Endothelial cell of umbilical vein (primary cell): ENCODE measurements at regions not wholly inside any gene's neighbourhood (a gene's known extent, or its start where the extent isn't known, plus 50 kb on each side); places are given as distances from the start of the nearest gene placed in this dataset.

Source experiments
- BruUV-seq: library from RNA; stranded (reverse); fragments of 400-500 nt; replicated peaks from 2 replicates; lab custom pipeline; 2021; lab: Mats Ljungman, UMichigan
- CTCF ChIA-PET: fragments of 300-600, 350-600 bp; sonication (Branson Sonifier 250); formaldehyde crosslinking; loops from one replicate; lab custom pipeline; 2021; ENCODE audit warnings: antibody characterized with exemption, inconsistent platforms; lab: Charles Lee
- POLR2A ChIA-PET: fragments of 300-600, 350-600 bp; sonication (Branson Sonifier 250); formaldehyde crosslinking; loops from one replicate; lab custom pipeline; 2021; ENCODE audit warnings: antibody characterized with exemption, inconsistent platforms; lab: Charles Lee
- DNase-seq: peaks from one replicate; pipeline ENCODE4 v3.0.0-alpha.2; 2011; ENCODE audit warnings: low read depth, low spot score
- FAIRE-seq: peaks from 2 replicates; lab custom pipeline; 2011; peaks lifted over from hg19 to GRCh38; lab: Jason Lieb, UNC
- H2AFZ ChIP-seq: 2 replicates; pipeline ENCODE4 v1.6.0; 2012; ENCODE audit warnings: low read depth, low read length, control low read depth, inconsistent platforms
- H3K27ac ChIP-seq: 2 replicates; pipeline ENCODE4 v1.5.1; 2011; ENCODE audit warnings: low read depth, mild to moderate bottlenecking, control low read depth, low read length, moderate library complexity; ENCODE audit not compliant: insufficient read depth
- H3K27me3 ChIP-seq, 2 experiments: 2 replicates each; pipeline versions ENCODE4 v1.6.0 to v1.6.1; 2011; ENCODE audit warnings: low read length in 2 of 2, mixed read lengths in 1 of 2; ENCODE audit not compliant: control insufficient read depth in 2 of 2, insufficient read depth in 2 of 2
- H3K36me3 ChIP-seq, 2 experiments: 2 replicates in 1 of 2; 3 replicates in 1 of 2; pipeline ENCODE4 v1.5.1; 2011; ENCODE audit warnings: low read length in 2 of 2, mild to moderate bottlenecking in 1 of 2, moderate library complexity in 1 of 2; ENCODE audit not compliant: control insufficient read depth in 2 of 2, insufficient read depth in 2 of 2; ENCODE audit errors: extremely low read depth in 1 of 2
- H3K4me1 ChIP-seq: 3 replicates; pipeline ENCODE4 v1.5.1; 2011; ENCODE audit warnings: mild to moderate bottlenecking, low read length; ENCODE audit not compliant: control insufficient read depth, insufficient read depth; ENCODE audit errors: extremely low read depth
- H3K4me2 ChIP-seq: 2 replicates; pipeline ENCODE4 v1.6.1; 2011; ENCODE audit warnings: low read length, control low read depth, mixed read lengths; ENCODE audit not compliant: insufficient read depth
- H3K4me3 ChIP-seq, 3 experiments: fragments of 200-600 bp in 1 of 3; sonication (generic), shearing (Covaris generic) in 1 of 3; replicated peaks in 1 of 3; 2 replicates each; pipeline ENCODE4 v1.5.1; 2011 to 2016; ENCODE audit warnings: control low read depth in 3 of 3, low read length in 3 of 3, mild to moderate bottlenecking in 2 of 3, inconsistent platforms in 1 of 3, low read depth in 1 of 3, moderate library complexity in 1 of 3; ENCODE audit not compliant: insufficient read depth in 1 of 3
- H3K79me2 ChIP-seq: 2 replicates; pipeline ENCODE4 v1.6.0; 2012; ENCODE audit warnings: low read length, inconsistent platforms; ENCODE audit not compliant: control insufficient read depth, insufficient read depth
- H3K9ac ChIP-seq: replicated peaks from 2 replicates; pipeline ENCODE3; 2011; ENCODE audit warnings: low read length, control low read depth; ENCODE audit not compliant: insufficient read depth; ENCODE audit errors: extremely low read depth
- H3K9me1 ChIP-seq: replicated peaks from 3 replicates; pipeline ENCODE4 v1.6.0; 2011; ENCODE audit warnings: mild to moderate bottlenecking, low read length; ENCODE audit not compliant: control insufficient read depth, insufficient read depth; ENCODE audit errors: extremely low read depth
- H3K9me3 ChIP-seq: replicated peaks from 2 replicates; pipeline ENCODE4 v1.5.1; 2012; ENCODE audit warnings: low read length, inconsistent platforms; ENCODE audit not compliant: control insufficient read depth, insufficient read depth
- H4K20me1 ChIP-seq: replicated peaks from 2 replicates; pipeline ENCODE3; 2011; ENCODE audit warnings: mild to moderate bottlenecking, low read length; ENCODE audit not compliant: control insufficient read depth, insufficient read depth; ENCODE audit errors: extremely low read depth
- CTCF ChIP-seq, 2 donors: IDR thresholded peaks; 1 replicate in 1 of 2; 2 replicates in 1 of 2; pipeline ENCODE4 v1.5.1; 2011; ENCODE audit warnings: low read length in 2 of 2, mild to moderate bottlenecking in 2 of 2, moderate library complexity in 2 of 2, control low read depth in 1 of 2, inconsistent platforms in 1 of 2, low read depth in 1 of 2; ENCODE audit not compliant: insufficient read depth in 1 of 2; ENCODE audit errors: extremely low read depth in 1 of 2
- EZH2 ChIP-seq: IDR thresholded peaks from 2 replicates; pipeline ENCODE4 v1.6.1; 2012; ENCODE audit warnings: borderline replicate concordance, low read depth, mild to moderate bottlenecking, moderate library complexity, low read length, inconsistent platforms; ENCODE audit not compliant: severe bottlenecking
- FOS ChIP-seq: IDR thresholded peaks from 2 replicates; pipeline ENCODE4 v1.6.1; 2011; ENCODE audit warnings: mild to moderate bottlenecking, low read length, moderate library complexity, borderline replicate concordance; ENCODE audit not compliant: insufficient read depth
- GATA2 ChIP-seq: IDR thresholded peaks from 2 replicates; pipeline ENCODE4 v1.7.0; 2011; ENCODE audit warnings: low read depth, mild to moderate bottlenecking, moderate library complexity, mixed read lengths, low read length; ENCODE audit not compliant: insufficient read length, insufficient read depth
- JUN ChIP-seq: IDR thresholded peaks from 2 replicates; pipeline ENCODE4 v1.6.1; 2011; ENCODE audit warnings: borderline replicate concordance, low read depth; ENCODE audit not compliant: insufficient read length, insufficient read depth
- MYC ChIP-seq: IDR thresholded peaks from one replicate; pipeline ENCODE4 v1.6.1; 2011; ENCODE audit warnings: mild to moderate bottlenecking, low read depth, low read length
- POLR2A ChIP-seq: IDR thresholded peaks from 2 replicates; pipeline ENCODE4 v1.6.1; 2012; ENCODE audit warnings: low read depth, mild to moderate bottlenecking, control low read depth, low read length
- POLR2AphosphoS5 ChIP-seq: IDR thresholded peaks from 2 replicates; pipeline ENCODE4 v1.6.1; 2012; ENCODE audit warnings: low read depth, mild to moderate bottlenecking, control low read depth, low read length, moderate library complexity; ENCODE audit not compliant: insufficient read depth
- dilution Hi-C: fragments of 300-500 bp; cut with MboI; formaldehyde crosslinking; loops from one replicate; pipeline ENCODE4 v1.15.0; 2019; ENCODE audit warnings: low sequenced_read_pairs; ENCODE audit not compliant: extremely low pct_ligation_motif_present
- intact Hi-C: fragments of 100-400 bp; cut with micrococcal nuclease; formaldehyde crosslinking; loops from one replicate; pipeline ENCODE4 v1.10.0; 2022
- TF ChIP-seq, protein P1 (sequence below): IDR thresholded peaks from 2 replicates; pipeline ENCODE4 v1.6.1; 2011; ENCODE audit not compliant: insufficient read depth, insufficient read length

DNA sequence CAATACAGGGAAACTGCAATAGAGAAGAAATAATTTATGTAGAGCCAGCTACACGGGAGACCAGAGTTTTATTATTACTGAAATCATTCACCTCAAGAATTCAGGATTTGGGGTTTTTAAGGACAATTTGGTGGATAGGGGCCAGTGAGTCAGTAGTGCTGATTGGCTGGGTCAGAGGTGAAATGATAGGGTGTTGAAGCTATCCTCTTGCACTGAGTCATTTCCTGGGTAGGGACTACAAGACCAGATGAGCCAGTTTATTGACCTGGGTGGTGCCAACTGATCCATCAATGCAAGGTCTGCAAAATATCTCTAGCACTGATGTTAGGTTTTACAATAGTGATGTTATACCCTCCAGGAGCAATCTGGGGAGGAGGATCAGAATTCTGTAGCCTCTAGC, 486.3 kb downstream of the LRIG3 start:
- H3K4me2 ChIP-seq: no peak overlapping the region
- no peaks in the 10 kb centered on the region for H4K20me1 ChIP-seq
- H3K79me2 ChIP-seq: no peaks in the 10 kb centered on the region
- H3K9me1 ChIP-seq: no peaks in the 10 kb centered on the region
- no peaks in the 10 kb centered on the region for H3K36me3 ChIP-seq
- intact Hi-C loops: no loop called here
- H3K27ac ChIP-seq: no peak overlapping the region
- H3K27me3 ChIP-seq: no peaks in the 10 kb centered on the region
- TF ChIP-seq GATA2 (peak; percentile 21), MYC (no peak), FOS (peak; percentile 29)
- TF ChIP-seq, protein P1, sequence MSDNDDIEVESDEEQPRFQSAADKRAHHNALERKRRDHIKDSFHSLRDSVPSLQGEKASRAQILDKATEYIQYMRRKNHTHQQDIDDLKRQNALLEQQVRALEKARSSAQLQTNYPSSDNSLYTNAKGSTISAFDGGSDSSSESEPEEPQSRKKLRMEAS: no peak
- ChIA-PET CTCF (interaction anchor here (1.3 to 2.5 kb wide), 3 partner anchors 8 to 16 kb away, joined by 4 to 9 read pairs (median 8); no protein-coding TSS in a partner anchor), POLR2A (no interaction called here)
- BruUV-seq: no TSS peak
- dilution Hi-C loops: no loop called here
- H2AFZ ChIP-seq: no peak overlapping the region
- no peak overlapping the region for H3K9ac ChIP-seq
- FAIRE-seq (peak; percentile 43), DNase-seq (no peak)
- H3K9me3 ChIP-seq: no peaks in the 10 kb centered on the region
- no peak overlapping the region for H3K4me3 ChIP-seq
- peaks cover 3% of the 10 kb centered on the region for H3K4me1 ChIP-seq

- BruUV-seq: no TSS peak
- POLR2A ChIA-PET: no interaction called here
Measured at GRCh38 chr12:58434726-58435125, 485.6 kb downstream of the LRIG3 start.

More at GRCh38 chr12:58434726-58435125, 485.6 kb downstream of the LRIG3 start:
- no peak for DNase-seq
- TF ChIP-seq EZH2: no peak
- TF ChIP-seq MYC: no peak
- no peak for TF ChIP-seq GATA2
- TF ChIP-seq JUN: no peak
- no peak for TF ChIP-seq POLR2AphosphoS5
- no peak for TF ChIP-seq CTCF (IDR thresholded peaks at IDR 0.05; ENCODE audit: extremely low read depth in 1 of 2, insufficient read depth in 1 of 2, low read depth in 1 of 2, low read length in 2 of 2)
- TF ChIP-seq POLR2A: no peak
- no peak for TF ChIP-seq FOS
- TF ChIP-seq, protein P1: no peak
- no peaks in the 10 kb centered on the region for H4K20me1 ChIP-seq
- no peak overlapping the region for H3K9ac ChIP-seq
- no peaks in the 10 kb centered on the region for H3K9me1 ChIP-seq
- H3K4me2 ChIP-seq: no peak overlapping the region
- no peaks in the 10 kb centered on the region for H3K79me2 ChIP-seq
- no peak overlapping the region for H3K4me3 ChIP-seq
- H3K9me3 ChIP-seq: no peaks in the 10 kb centered on the region
- CTCF ChIA-PET: interaction anchor here (0.9 to 2.5 kb wide), 4 partner anchors 9 to 17 kb away, joined by 3 to 9 read pairs (median 6); no protein-coding TSS in a partner anchor
- no peaks in the 10 kb centered on the region for H3K27me3 ChIP-seq
- no peak for FAIRE-seq
- H3K36me3 ChIP-seq: no peaks in the 10 kb centered on the region
- peaks cover 3% of the 10 kb centered on the region for H3K4me1 ChIP-seq
- intact Hi-C loops: no loop called here
- no peak overlapping the region for H3K27ac ChIP-seq
- dilution Hi-C loops: no loop called here
- no peak overlapping the region for H2AFZ ChIP-seq
